ENCODE measurements at regions not wholly inside any gene's neighbourhood (a gene's known extent, or its start where the extent isn't known, plus 50 kb on each side); places are given as distances from the start of the nearest gene placed in this dataset.
A peak's percentile ranks its signal among the peaks of the same experiment; 100 is the strongest.

GRCh38 chr1:38336961-38337360, 290.4 kb upstream of the POU3F1 start:
- Mint-ChIP-seq H3K9me3 (ENCODE audit: unreplicated experiment) (no peaks in the 10 kb centered on the region), H3K27me3 (ENCODE audit: unreplicated experiment) (peaks cover 18% of the 10 kb centered on the region), H3K36me3 (ENCODE audit: unreplicated experiment) (no peaks in the 10 kb centered on the region), H3K27ac (ENCODE audit: unreplicated experiment) (no peak overlapping the region), H3K4me3 (ENCODE audit: unreplicated experiment) (no peak overlapping the region), H3K4me1 (ENCODE audit: unreplicated experiment) (peaks cover 1% of the 10 kb centered on the region)
- DNase-seq (ENCODE audit: extremely low spot score, unreplicated experiment): peak; percentile 51
- no peak for TF ChIP-seq CTCF (IDR thresholded peaks at IDR 0.05)

GRCh38 chr1:38336301-38336923, 289.8 kb upstream of the POU3F1 start:
- Mint-ChIP-seq H3K36me3 (ENCODE audit: unreplicated experiment) (no peaks in the 10 kb centered on the region), H3K27me3 (ENCODE audit: unreplicated experiment) (peaks cover 18% of the 10 kb centered on the region), H3K9me3 (ENCODE audit: unreplicated experiment) (no peaks in the 10 kb centered on the region), H3K4me3 (ENCODE audit: unreplicated experiment) (no peak overlapping the region), H3K27ac (ENCODE audit: unreplicated experiment) (no peak overlapping the region), H3K4me1 (ENCODE audit: unreplicated experiment) (no peaks in the 10 kb centered on the region)
- no peak for DNase-seq (ENCODE audit: extremely low spot score, unreplicated experiment)
- TF ChIP-seq CTCF (IDR thresholded peaks at IDR 0.05): no peak

GRCh38 chr1:38334930-38335592, 288.5 kb upstream of the POU3F1 start:
- no peaks in the 10 kb centered on the region for H3K9me3 Mint-ChIP-seq (ENCODE audit: unreplicated experiment)
- DNase-seq (ENCODE audit: extremely low spot score, unreplicated experiment): peak; percentile 34
- H3K27me3 Mint-ChIP-seq (ENCODE audit: unreplicated experiment): peaks cover 18% of the 10 kb centered on the region
- no peak overlapping the region for H3K27ac Mint-ChIP-seq (ENCODE audit: unreplicated experiment)
- no peak overlapping the region for H3K4me3 Mint-ChIP-seq (ENCODE audit: unreplicated experiment)
- no peaks in the 10 kb centered on the region for H3K4me1 Mint-ChIP-seq (ENCODE audit: unreplicated experiment)
- no peak for TF ChIP-seq CTCF (IDR thresholded peaks at IDR 0.05)
- no peaks in the 10 kb centered on the region for H3K36me3 Mint-ChIP-seq (ENCODE audit: unreplicated experiment)

GRCh38 chr1:38332649-38333310, 286.2 kb upstream of the POU3F1 start:
- Mint-ChIP-seq H3K9me3 (ENCODE audit: unreplicated experiment) (no peaks in the 10 kb centered on the region), H3K27ac (ENCODE audit: unreplicated experiment) (no peak overlapping the region), H3K36me3 (ENCODE audit: unreplicated experiment) (no peaks in the 10 kb centered on the region), H3K27me3 (ENCODE audit: unreplicated experiment) (peaks cover 10% of the 10 kb centered on the region), H3K4me3 (ENCODE audit: unreplicated experiment) (no peak overlapping the region), H3K4me1 (ENCODE audit: unreplicated experiment) (peaks cover 3% of the 10 kb centered on the region)
- DNase-seq (ENCODE audit: extremely low spot score, unreplicated experiment): peak; percentile 27
- no peak for TF ChIP-seq CTCF (IDR thresholded peaks at IDR 0.05)

Data from osteocyte (in vitro differentiated cells).